ENCODE measurements at regions not wholly inside any gene's neighbourhood (a gene's known extent, or its start where the extent isn't known, plus 50 kb on each side); places are given as distances from the start of the nearest gene placed in this dataset.

DNA sequence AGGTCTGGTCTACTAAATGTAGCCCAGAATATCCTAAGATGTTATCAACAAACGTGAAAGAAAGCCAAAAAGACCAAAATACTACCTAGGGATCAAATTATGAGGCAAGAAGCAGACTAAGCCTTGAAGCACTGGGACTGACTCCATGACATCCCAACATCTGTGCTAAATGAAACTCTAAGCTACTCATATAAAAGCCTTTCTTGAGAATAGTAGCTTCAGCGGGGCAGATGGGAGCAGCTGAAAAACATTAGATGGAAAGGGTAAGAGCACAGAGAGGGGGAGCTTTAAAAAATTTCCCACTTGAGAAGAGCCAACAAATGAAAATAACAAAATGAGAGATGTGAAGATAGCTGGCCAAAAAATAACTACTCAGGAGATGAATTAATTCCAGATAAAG lies 81.7 kb downstream of the MAD2L1 start:
- H3K4me3 ChIP-seq (ENCODE audit: low read length) = no peak overlapping the region
- H3K4me1 ChIP-seq (ENCODE audit: insufficient read depth, low read length) = no peaks in the 10 kb centered on the region
- Mint-ChIP-seq H3K36me3 (ENCODE audit: low read depth) (no peaks in the 10 kb centered on the region), H3K4me1 (ENCODE audit: low read depth) (no peaks in the 10 kb centered on the region), H3K4me3 (no peak overlapping the region), H3K9me3 (no peaks in the 10 kb centered on the region), H3K27ac (no peak overlapping the region), H3K27me3 (no peaks in the 10 kb centered on the region)
- H3K36me3 ChIP-seq (ENCODE audit: insufficient read depth, low read length) = no peaks in the 10 kb centered on the region
- intact Hi-C loops (cut with DNase I, micrococcal nuclease) = no loop called here
- POLR2A ChIA-PET = no interaction called here
- ATAC-seq (ENCODE audit: poor library complexity) = no peak
- CTCF ChIA-PET = no interaction called here
- H3K27me3 ChIP-seq (ENCODE audit: control insufficient read depth in 1 of 2, insufficient read depth in 2 of 2, low read length in 2 of 2) = no peaks in the 10 kb centered on the region
- TF ChIP-seq, protein P1, sequence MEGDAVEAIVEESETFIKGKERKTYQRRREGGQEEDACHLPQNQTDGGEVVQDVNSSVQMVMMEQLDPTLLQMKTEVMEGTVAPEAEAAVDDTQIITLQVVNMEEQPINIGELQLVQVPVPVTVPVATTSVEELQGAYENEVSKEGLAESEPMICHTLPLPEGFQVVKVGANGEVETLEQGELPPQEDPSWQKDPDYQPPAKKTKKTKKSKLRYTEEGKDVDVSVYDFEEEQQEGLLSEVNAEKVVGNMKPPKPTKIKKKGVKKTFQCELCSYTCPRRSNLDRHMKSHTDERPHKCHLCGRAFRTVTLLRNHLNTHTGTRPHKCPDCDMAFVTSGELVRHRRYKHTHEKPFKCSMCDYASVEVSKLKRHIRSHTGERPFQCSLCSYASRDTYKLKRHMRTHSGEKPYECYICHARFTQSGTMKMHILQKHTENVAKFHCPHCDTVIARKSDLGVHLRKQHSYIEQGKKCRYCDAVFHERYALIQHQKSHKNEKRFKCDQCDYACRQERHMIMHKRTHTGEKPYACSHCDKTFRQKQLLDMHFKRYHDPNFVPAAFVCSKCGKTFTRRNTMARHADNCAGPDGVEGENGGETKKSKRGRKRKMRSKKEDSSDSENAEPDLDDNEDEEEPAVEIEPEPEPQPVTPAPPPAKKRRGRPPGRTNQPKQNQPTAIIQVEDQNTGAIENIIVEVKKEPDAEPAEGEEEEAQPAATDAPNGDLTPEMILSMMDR (IDR thresholded peaks at IDR 0.05) = no peak
- no peaks in the 10 kb centered on the region for H3K9me3 ChIP-seq (ENCODE audit: control insufficient read depth in 1 of 2, insufficient read depth in 1 of 2, low read length in 2 of 2)
- no peak overlapping the region for H3K27ac ChIP-seq (ENCODE audit: low read depth in 1 of 2, low read length in 2 of 2)
- DNase-seq = no peak

DNA sequence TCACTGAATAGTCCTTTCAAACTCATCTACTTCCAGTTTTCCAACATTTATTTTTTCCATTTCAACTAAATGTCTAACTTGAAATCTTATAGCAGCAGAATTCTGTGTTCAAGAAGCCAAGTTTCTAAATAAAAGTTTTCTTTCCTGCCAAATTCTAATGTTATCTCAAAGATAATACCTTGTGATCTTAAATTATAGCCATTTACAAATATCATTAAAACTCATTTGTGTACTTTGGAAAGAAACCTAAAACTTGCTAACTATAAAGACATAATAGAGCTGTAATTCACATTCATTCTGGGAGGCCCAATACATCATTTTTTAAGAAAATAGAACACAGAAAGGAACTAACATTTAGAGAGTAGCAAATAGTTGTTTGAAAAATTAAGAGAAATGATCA lies 83.9 kb downstream of the MAD2L1 start:
- no peak overlapping the region for H3K4me3 ChIP-seq (ENCODE audit: low read length)
- H3K27me3 ChIP-seq (ENCODE audit: control insufficient read depth in 1 of 2, insufficient read depth in 2 of 2, low read length in 2 of 2) = no peaks in the 10 kb centered on the region
- DNase-seq (no peak), ATAC-seq (ENCODE audit: poor library complexity) (no peak)
- no peak overlapping the region for H3K27ac ChIP-seq (ENCODE audit: low read depth in 1 of 2, low read length in 2 of 2)
- H3K9me3 ChIP-seq (ENCODE audit: control insufficient read depth in 1 of 2, insufficient read depth in 1 of 2, low read length in 2 of 2) = no peaks in the 10 kb centered on the region
- Mint-ChIP-seq H3K36me3 (ENCODE audit: low read depth) (no peaks in the 10 kb centered on the region), H3K9me3 (no peaks in the 10 kb centered on the region), H3K4me1 (ENCODE audit: low read depth) (no peaks in the 10 kb centered on the region), H3K27me3 (no peaks in the 10 kb centered on the region), H3K27ac (no peak overlapping the region), H3K4me3 (no peak overlapping the region)
- H3K36me3 ChIP-seq (ENCODE audit: insufficient read depth, low read length) = no peaks in the 10 kb centered on the region
- POLR2A ChIA-PET = no interaction called here
- CTCF ChIA-PET = no interaction called here
- intact Hi-C loops (cut with DNase I, micrococcal nuclease) = no loop called here
- TF ChIP-seq, protein P1 (IDR thresholded peaks at IDR 0.05) = no peak
- no peaks in the 10 kb centered on the region for H3K4me1 ChIP-seq (ENCODE audit: insufficient read depth, low read length)

DNA sequence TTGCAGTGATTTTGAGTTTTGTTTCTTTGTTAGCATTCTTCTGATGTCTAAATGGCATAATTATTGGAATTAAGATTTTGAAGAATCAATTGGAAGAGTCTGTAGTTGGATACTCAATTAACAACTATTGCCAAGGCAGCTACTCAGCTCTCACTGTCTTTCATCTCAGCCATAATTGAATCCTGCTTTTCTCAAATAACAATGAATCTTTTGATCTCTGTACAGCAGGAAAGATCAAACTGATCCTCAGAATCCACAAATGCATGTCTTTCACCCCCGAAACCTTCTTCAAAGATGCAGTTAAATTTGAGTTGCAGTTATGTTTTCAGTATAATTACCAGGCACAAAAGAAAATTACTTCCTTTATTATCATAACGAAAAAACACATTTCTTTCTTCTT lies 86.2 kb downstream of the MAD2L1 start:
- Mint-ChIP-seq H3K4me3 (no peak overlapping the region), H3K27ac (no peak overlapping the region), H3K27me3 (no peaks in the 10 kb centered on the region), H3K36me3 (ENCODE audit: low read depth) (no peaks in the 10 kb centered on the region), H3K4me1 (ENCODE audit: low read depth) (no peaks in the 10 kb centered on the region), H3K9me3 (no peaks in the 10 kb centered on the region)
- Histone ChIP-seq H3K27me3 (ENCODE audit: control insufficient read depth in 1 of 2, insufficient read depth in 2 of 2, low read length in 2 of 2) (no peaks in the 10 kb centered on the region), H3K36me3 (ENCODE audit: insufficient read depth, low read length) (no peaks in the 10 kb centered on the region), H3K9me3 (ENCODE audit: control insufficient read depth in 1 of 2, insufficient read depth in 1 of 2, low read length in 2 of 2) (no peaks in the 10 kb centered on the region), H3K27ac (ENCODE audit: low read depth in 1 of 2, low read length in 2 of 2) (no peak overlapping the region), H3K4me1 (ENCODE audit: insufficient read depth, low read length) (no peaks in the 10 kb centered on the region), H3K4me3 (ENCODE audit: low read length) (no peak overlapping the region)
- intact Hi-C loops (cut with DNase I, micrococcal nuclease) = no loop called here
- CTCF ChIA-PET = no interaction called here
- POLR2A ChIA-PET = no interaction called here
- TF ChIP-seq, protein P1 (IDR thresholded peaks at IDR 0.05) = no peak
- no peak for DNase-seq
- ATAC-seq (ENCODE audit: poor library complexity) = no peak
